ENCODE measurements at regions not wholly inside any gene's neighbourhood (a gene's known extent, or its start where the extent isn't known, plus 50 kb on each side); places are given as distances from the start of the nearest gene placed in this dataset.

DNA sequence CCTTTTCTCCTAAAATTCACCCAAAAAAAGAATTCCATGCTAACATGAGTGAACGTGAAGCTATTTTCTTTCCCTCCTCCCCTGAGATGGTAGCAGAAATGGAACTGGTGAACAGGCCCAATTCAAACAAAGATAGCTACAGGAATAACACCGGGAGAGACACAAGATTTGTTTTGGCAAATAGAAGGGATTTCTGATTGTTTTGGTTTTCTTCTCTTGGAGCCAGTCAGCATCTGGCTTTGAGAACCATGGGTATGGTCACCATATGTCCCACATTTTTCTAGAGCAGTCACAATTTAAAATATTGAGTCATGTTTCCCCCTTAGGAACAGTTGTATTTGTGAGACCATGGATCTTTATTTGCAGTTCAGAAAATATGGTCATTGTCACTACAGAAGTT lies 214.1 kb downstream of the FAM76B start:
- TF ChIP-seq, protein P1, sequence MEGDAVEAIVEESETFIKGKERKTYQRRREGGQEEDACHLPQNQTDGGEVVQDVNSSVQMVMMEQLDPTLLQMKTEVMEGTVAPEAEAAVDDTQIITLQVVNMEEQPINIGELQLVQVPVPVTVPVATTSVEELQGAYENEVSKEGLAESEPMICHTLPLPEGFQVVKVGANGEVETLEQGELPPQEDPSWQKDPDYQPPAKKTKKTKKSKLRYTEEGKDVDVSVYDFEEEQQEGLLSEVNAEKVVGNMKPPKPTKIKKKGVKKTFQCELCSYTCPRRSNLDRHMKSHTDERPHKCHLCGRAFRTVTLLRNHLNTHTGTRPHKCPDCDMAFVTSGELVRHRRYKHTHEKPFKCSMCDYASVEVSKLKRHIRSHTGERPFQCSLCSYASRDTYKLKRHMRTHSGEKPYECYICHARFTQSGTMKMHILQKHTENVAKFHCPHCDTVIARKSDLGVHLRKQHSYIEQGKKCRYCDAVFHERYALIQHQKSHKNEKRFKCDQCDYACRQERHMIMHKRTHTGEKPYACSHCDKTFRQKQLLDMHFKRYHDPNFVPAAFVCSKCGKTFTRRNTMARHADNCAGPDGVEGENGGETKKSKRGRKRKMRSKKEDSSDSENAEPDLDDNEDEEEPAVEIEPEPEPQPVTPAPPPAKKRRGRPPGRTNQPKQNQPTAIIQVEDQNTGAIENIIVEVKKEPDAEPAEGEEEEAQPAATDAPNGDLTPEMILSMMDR (conservative IDR thresholded peaks at IDR 0.05; ENCODE audit: low read depth) = no peak
- ChIA-PET POLR2A (ENCODE audit: low non-redundant PET) (no interaction called here), CTCF (interaction anchor here (0.6 to 0.7 kb wide), 2 partner anchors 9 to 87 kb away, joined by 3 to 4 read pairs; no protein-coding TSS in a partner anchor)
- no peak overlapping the region for H3K27ac ChIP-seq
- no peak for DNase-seq (ENCODE audit: low spot score)

DNA sequence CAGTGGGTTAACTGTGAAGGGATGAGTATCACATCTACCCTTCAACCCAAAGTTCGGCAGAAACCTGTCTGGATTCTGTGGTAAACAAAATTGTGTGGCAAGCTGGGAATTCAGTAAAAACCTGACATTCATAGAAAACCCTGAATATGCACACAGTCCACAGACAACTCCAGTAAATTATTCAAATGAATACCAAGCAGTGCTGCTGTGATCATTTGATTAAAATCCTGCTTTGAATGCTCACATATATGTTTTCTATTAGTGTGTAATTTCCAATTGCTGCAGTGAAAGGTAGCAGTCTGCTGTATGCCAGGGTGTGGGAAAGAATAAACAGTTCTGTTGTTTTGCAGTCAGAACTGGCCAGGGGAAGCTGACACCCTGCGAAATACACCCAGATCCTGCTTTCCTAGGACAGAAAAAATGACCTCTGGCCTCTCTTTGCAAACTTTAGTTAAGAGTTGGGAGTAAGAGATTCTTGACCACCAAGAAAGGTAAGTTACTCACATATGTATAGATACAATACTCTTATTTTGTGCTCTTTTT lies 217.8 kb downstream of the FAM76B start:
- TF ChIP-seq, protein P1 (conservative IDR thresholded peaks at IDR 0.05; ENCODE audit: low read depth) = no peak
- ChIA-PET POLR2A (ENCODE audit: low non-redundant PET) (no interaction called here), CTCF (no interaction called here)

DNA sequence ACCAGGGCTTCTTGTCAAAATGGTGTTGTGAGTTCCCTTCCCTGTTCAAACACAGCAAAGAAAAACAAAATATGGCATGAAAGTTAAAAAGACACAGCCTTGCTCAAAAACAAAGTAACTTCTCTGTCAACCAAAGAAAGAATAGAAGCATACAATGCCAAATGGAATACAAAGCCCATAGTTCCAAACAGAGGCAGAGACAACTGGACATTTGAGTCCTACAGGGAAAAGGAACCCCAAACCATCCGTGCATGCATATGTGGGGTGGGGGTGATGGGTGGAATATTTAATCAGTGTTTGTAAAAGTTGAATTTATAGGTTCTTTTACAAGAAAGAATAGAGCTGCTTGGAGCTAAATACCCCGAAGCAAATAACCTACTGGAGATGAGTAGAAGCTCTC lies 218.7 kb downstream of the FAM76B start:
- H3K27ac ChIP-seq = no peak overlapping the region
- ChIA-PET CTCF (interaction anchor here (0.6 kb wide), 1 partner anchor 31 kb away, joined by 4 read pairs; no protein-coding TSS in a partner anchor), POLR2A (ENCODE audit: low non-redundant PET) (no interaction called here)
- no peak for DNase-seq (ENCODE audit: low spot score)
- TF ChIP-seq, protein P1 (conservative IDR thresholded peaks at IDR 0.05; ENCODE audit: low read depth) = no peak

More for the DNA sequence above, 217.8 kb downstream of the FAM76B start:
- no peak for DNase-seq (ENCODE audit: low spot score)
- no peak overlapping the region for H3K27ac ChIP-seq

DNA sequence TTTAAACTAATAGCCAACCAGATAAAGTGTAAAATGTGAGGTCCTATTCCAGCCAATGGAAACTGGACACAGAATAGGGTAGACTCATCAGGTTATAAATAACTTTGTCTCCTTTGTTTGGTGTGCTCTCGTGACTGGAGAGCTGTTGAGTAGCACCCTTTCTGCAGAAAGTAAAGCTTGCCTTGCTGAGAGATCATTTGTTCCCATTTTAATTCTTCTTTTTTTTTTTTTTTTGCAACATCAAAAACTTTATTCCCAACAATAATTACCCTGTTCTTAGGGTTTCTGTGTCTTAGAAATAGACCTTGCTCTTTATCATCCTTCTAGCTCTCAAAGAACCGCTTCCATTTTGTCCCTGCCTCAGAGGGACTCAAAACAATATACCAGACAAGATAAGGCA lies 220.4 kb downstream of the FAM76B start:
- POLR2A ChIA-PET (ENCODE audit: low non-redundant PET) = no interaction called here
- TF ChIP-seq, protein P1 (conservative IDR thresholded peaks at IDR 0.05; ENCODE audit: low read depth) = no peak
- no peak for DNase-seq (ENCODE audit: low spot score)
- no peak overlapping the region for H3K27ac ChIP-seq
- CTCF ChIA-PET = no interaction called here

DNA sequence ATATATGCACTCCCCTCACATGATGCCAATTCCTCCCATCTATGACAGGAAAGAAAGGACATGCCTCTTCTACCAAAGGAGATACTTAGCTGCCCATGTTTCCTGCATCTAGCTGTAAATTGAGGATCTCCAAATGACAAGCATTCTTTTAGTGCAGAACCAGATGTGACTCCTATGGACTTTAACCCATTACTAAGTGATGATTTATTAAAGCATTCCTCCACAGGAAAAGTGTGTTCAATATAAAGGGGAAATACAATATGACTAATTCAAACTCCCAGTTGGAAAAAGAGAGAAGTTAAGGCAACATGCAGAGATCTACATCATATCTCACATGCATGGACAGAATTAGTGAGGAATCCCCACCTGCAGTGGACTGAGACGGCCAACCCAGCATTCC lies 221.3 kb downstream of the FAM76B start:
- TF ChIP-seq, protein P1 (conservative IDR thresholded peaks at IDR 0.05; ENCODE audit: low read depth) = no peak
- ChIA-PET CTCF (interaction anchor here (0.6 kb wide), 2 partner anchors 369 to 586 kb away, joined by 3 to 5 read pairs; no protein-coding TSS in a partner anchor), POLR2A (ENCODE audit: low non-redundant PET) (no interaction called here)
- no peak for DNase-seq (ENCODE audit: low spot score)
- H3K27ac ChIP-seq = no peak overlapping the region

DNA sequence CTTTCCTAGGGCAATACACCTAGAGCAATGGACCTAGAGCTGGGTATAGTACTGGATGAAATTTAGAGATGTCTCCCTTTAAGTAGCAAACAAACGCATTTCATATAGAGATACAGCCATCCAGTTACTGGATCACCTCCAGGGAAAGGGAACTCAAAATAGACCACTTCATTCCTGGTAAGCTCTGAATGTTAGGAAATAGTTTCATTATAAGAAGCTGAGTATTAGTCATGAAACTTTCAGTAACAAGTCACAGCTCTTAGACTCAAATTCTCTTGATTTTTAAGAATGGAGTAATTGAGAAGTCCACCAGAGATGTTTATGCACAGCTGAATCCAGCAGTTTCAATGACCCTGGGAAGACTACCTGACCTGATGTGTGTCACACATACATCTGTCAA lies 221.9 kb downstream of the FAM76B start:
- no peak overlapping the region for H3K27ac ChIP-seq
- ChIA-PET CTCF (interaction anchor here (0.6 kb wide), 1 partner anchor 368 kb away, joined by 5 read pairs; no protein-coding TSS in a partner anchor), POLR2A (ENCODE audit: low non-redundant PET) (no interaction called here)
- DNase-seq (ENCODE audit: low spot score) = no peak
- TF ChIP-seq, protein P1 (conservative IDR thresholded peaks at IDR 0.05; ENCODE audit: low read depth) = no peak

Measured in RWPE1 (cell line).